Neural cell (in vitro differentiated cells): ENCODE measurements at regions not wholly inside any gene's neighbourhood (a gene's known extent, or its start where the extent isn't known, plus 50 kb on each side); places are given as distances from the start of the nearest gene placed in this dataset.

Experiments
- H2AFZ ChIP-seq: fragments of 200-600, 300-800 bp; sonication (generic), shearing (Covaris generic); 2 replicates; pipeline ENCODE4 v1.6.0; 2014; ENCODE audit warnings: low read depth, mild to moderate bottlenecking, antibody characterized with exemption, low read length, moderate library complexity
- H3F3A ChIP-seq: fragments of 200-600 bp; shearing (Covaris generic); 2 replicates; pipeline ENCODE4 v1.6.1; 2016; ENCODE audit warnings: mild to moderate bottlenecking, moderate library complexity, mixed read lengths, antibody characterized with exemption, low read length; ENCODE audit not compliant: insufficient read depth, poor library complexity, severe bottlenecking
- H3K27ac ChIP-seq: fragments of 200-600, 300-800 bp; sonication (generic), shearing (Covaris generic); 2 replicates; pipeline ENCODE4 v1.5.1; 2014; ENCODE audit warnings: mild to moderate bottlenecking, low read length, moderate library complexity
- H3K27me3 ChIP-seq: fragments of 300-800, 200-600 bp; sonication (generic), shearing (Covaris generic); 2 replicates; pipeline ENCODE4 v1.6.0; 2014; ENCODE audit warnings: mild to moderate bottlenecking, low read depth, low read length, moderate library complexity; ENCODE audit not compliant: insufficient read depth
- H3K36me3 ChIP-seq: fragments of 300-800, 200-600 bp; sonication (generic), shearing (Covaris generic); 2 replicates; pipeline ENCODE4 v1.5.1; 2014; ENCODE audit warnings: mild to moderate bottlenecking, antibody characterized with exemption, low read length, moderate library complexity; ENCODE audit not compliant: insufficient read depth
- H3K4me2 ChIP-seq: fragments of 300-800, 200-600 bp; sonication (generic), shearing (Covaris generic); 2 replicates; pipeline ENCODE4 v1.6.0; 2014; ENCODE audit warnings: mild to moderate bottlenecking, low read length
- H3K4me3 ChIP-seq: fragments of 300-800, 200-600 bp; sonication (generic), shearing (Covaris generic); 2 replicates; pipeline ENCODE4 v1.5.1; 2014; ENCODE audit warnings: mild to moderate bottlenecking, low read length, moderate library complexity
- H3K79me2 ChIP-seq: fragments of 200-600 bp; shearing (Covaris generic); replicated peaks from 2 replicates; pipeline ENCODE4 v1.6.0; 2014; ENCODE audit warnings: mild to moderate bottlenecking, low read length, moderate library complexity; ENCODE audit not compliant: insufficient read depth
- H3K9ac ChIP-seq: fragments of 300-800, 200-600 bp; sonication (generic), shearing (Covaris generic); 2 replicates; pipeline ENCODE4 v1.6.1; 2016; ENCODE audit warnings: mild to moderate bottlenecking, low read length, mixed read lengths
- H3K9me2 ChIP-seq: fragments of 200-600 bp; shearing (Covaris generic); 2 replicates; pipeline ENCODE4 v1.6.1; 2016; ENCODE audit warnings: mild to moderate bottlenecking, low read length, mixed read lengths; ENCODE audit not compliant: insufficient read depth
- H3K9me3 ChIP-seq: fragments of 200-600, 300-800 bp; sonication (generic), shearing (Covaris generic); 2 replicates; pipeline ENCODE4 v1.6.1; 2016; ENCODE audit warnings: mild to moderate bottlenecking, mixed run types, low read length, moderate library complexity, mixed read lengths
- H4K20me1 ChIP-seq: fragments of 200-600 bp; shearing (Covaris generic); 2 replicates; pipeline ENCODE4 v1.6.1; 2016; ENCODE audit warnings: mild to moderate bottlenecking, mixed run types; ENCODE audit not compliant: insufficient read depth
- EP300 ChIP-seq: fragments of 450-650 bp; conservative IDR thresholded peaks from 2 replicates; pipeline ENCODE4 v1.6.1; 2014; ENCODE audit warnings: antibody characterized with exemption, mild to moderate bottlenecking, moderate library complexity; ENCODE audit not compliant: poor library complexity, severe bottlenecking
- EZH2 ChIP-seq: fragments of 200-600, 300-800 bp; shearing (Covaris generic), sonication (generic); IDR thresholded peaks from 2 replicates; pipeline ENCODE4 v1.6.1; 2014; ENCODE audit warnings: antibody characterized with exemption, low read length, borderline replicate concordance, mild to moderate bottlenecking; ENCODE audit not compliant: insufficient read depth, poor library complexity, severe bottlenecking
- MXI1 ChIP-seq: fragments of 450-650 bp; conservative IDR thresholded peaks from 2 replicates; pipeline ENCODE4 v1.6.1; 2014; ENCODE audit warnings: antibody characterized with exemption, mild to moderate bottlenecking; ENCODE audit not compliant: poor library complexity, severe bottlenecking
- POLR2AphosphoS5 ChIP-seq: IDR thresholded peaks from 2 replicates; pipeline ENCODE4 v1.6.1; 2012
- RAD21 ChIP-seq: fragments of 450-650 bp; conservative IDR thresholded peaks from 2 replicates; pipeline ENCODE4 v1.6.1; 2014; ENCODE audit warnings: antibody characterized with exemption, mild to moderate bottlenecking, moderate library complexity
- SMC3 ChIP-seq: fragments of 450-650 bp; conservative IDR thresholded peaks from 2 replicates; pipeline ENCODE4 v1.6.1; 2014; ENCODE audit warnings: antibody characterized with exemption, mild to moderate bottlenecking, moderate library complexity; ENCODE audit not compliant: poor library complexity
- TAF1 ChIP-seq: IDR thresholded peaks from 2 replicates; pipeline ENCODE4 v1.6.1; 2012; ENCODE audit warnings: low read depth
- TF ChIP-seq, protein P1 (sequence below): IDR thresholded peaks from 2 replicates; pipeline ENCODE4 v1.6.1; 2012; ENCODE audit warnings: borderline replicate concordance
- TF ChIP-seq, protein P2 (sequence below): fragments of 450-650 bp; IDR thresholded peaks from 2 replicates; pipeline ENCODE4 v1.5.1; 2014; ENCODE audit warnings: antibody characterized with exemption, mild to moderate bottlenecking, moderate library complexity; ENCODE audit not compliant: poor library complexity, severe bottlenecking

DNA sequence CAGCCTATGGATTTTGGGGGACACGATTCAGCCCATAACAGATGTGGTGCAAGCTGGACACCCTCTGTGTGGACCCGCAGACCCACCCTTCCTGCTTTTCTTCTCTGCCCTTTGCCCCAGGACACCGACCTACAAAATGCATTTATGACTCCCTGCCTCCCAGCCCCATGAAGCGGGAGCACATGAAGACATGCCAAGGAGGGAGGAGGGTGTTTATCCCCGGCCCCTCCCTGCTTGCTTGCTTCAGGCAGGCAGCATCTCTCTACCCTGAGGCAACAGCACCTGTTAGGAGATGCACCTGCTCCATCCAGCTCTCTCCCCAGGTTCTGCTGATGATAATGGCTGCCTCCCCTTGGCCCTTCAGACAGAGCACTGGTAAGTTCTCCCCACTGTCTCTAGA, 187.5 kb downstream of the PSMG1 start:
- Histone ChIP-seq H3K79me2 (no peaks in the 10 kb centered on the region), H3F3A (no peaks in the 10 kb centered on the region)
- TF ChIP-seq EP300 (no peak), POLR2AphosphoS5 (no peak), EZH2 (no peak), TAF1 (no peak), RAD21 (no peak), SMC3 (no peak), MXI1 (no peak)
- TF ChIP-seq, protein P1, sequence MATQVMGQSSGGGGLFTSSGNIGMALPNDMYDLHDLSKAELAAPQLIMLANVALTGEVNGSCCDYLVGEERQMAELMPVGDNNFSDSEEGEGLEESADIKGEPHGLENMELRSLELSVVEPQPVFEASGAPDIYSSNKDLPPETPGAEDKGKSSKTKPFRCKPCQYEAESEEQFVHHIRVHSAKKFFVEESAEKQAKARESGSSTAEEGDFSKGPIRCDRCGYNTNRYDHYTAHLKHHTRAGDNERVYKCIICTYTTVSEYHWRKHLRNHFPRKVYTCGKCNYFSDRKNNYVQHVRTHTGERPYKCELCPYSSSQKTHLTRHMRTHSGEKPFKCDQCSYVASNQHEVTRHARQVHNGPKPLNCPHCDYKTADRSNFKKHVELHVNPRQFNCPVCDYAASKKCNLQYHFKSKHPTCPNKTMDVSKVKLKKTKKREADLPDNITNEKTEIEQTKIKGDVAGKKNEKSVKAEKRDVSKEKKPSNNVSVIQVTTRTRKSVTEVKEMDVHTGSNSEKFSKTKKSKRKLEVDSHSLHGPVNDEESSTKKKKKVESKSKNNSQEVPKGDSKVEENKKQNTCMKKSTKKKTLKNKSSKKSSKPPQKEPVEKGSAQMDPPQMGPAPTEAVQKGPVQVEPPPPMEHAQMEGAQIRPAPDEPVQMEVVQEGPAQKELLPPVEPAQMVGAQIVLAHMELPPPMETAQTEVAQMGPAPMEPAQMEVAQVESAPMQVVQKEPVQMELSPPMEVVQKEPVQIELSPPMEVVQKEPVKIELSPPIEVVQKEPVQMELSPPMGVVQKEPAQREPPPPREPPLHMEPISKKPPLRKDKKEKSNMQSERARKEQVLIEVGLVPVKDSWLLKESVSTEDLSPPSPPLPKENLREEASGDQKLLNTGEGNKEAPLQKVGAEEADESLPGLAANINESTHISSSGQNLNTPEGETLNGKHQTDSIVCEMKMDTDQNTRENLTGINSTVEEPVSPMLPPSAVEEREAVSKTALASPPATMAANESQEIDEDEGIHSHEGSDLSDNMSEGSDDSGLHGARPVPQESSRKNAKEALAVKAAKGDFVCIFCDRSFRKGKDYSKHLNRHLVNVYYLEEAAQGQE: no peak
- TF ChIP-seq, protein P2, sequence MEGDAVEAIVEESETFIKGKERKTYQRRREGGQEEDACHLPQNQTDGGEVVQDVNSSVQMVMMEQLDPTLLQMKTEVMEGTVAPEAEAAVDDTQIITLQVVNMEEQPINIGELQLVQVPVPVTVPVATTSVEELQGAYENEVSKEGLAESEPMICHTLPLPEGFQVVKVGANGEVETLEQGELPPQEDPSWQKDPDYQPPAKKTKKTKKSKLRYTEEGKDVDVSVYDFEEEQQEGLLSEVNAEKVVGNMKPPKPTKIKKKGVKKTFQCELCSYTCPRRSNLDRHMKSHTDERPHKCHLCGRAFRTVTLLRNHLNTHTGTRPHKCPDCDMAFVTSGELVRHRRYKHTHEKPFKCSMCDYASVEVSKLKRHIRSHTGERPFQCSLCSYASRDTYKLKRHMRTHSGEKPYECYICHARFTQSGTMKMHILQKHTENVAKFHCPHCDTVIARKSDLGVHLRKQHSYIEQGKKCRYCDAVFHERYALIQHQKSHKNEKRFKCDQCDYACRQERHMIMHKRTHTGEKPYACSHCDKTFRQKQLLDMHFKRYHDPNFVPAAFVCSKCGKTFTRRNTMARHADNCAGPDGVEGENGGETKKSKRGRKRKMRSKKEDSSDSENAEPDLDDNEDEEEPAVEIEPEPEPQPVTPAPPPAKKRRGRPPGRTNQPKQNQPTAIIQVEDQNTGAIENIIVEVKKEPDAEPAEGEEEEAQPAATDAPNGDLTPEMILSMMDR: no peak

DNA sequence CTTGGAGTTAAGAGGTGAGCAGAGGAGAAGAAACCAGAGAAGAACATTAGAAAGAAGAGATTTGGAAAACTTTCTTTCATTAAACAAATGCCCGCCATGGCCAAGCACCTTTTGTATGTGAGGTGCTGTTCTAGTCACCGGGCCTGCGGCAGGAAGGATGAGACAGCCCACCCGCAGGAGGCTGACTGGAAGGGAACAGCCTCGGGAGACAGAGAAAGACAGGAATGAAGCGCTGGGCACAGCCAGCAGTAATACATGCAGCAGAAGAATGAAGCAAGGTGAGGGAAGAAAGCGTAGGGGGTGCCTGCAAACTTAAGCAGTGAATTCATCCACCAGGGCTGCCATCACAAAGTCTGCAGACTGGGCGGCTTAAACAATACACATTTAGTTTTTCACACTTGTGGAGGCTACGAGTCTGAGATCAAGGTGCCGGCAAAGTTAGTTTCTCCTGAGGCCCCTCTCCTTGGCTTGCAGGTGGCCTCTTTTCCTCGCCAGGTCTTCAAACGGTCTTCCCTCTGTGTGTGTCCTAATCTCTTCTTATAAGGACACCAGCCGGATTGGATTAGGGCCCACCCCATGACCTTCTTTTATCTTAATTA, 188.1 kb downstream of the PSMG1 start:
- no peaks in the 10 kb centered on the region for H3K27me3 ChIP-seq
- H3K4me2 ChIP-seq: no peak overlapping the region
- no peaks in the 10 kb centered on the region for H3K9me2 ChIP-seq
- no peaks in the 10 kb centered on the region for H3F3A ChIP-seq
- no peaks in the 10 kb centered on the region for H3K79me2 ChIP-seq
- no peaks in the 10 kb centered on the region for H3K36me3 ChIP-seq
- H2AFZ ChIP-seq: no peak overlapping the region
- no peak overlapping the region for H3K27ac ChIP-seq
- no peak overlapping the region for H3K9ac ChIP-seq
- H3K9me3 ChIP-seq: no peaks in the 10 kb centered on the region
- no peak for TF ChIP-seq SMC3
- TF ChIP-seq RAD21: no peak
- no peak for TF ChIP-seq POLR2AphosphoS5
- TF ChIP-seq EP300: no peak
- no peak for TF ChIP-seq MXI1
- no peak for TF ChIP-seq EZH2
- TF ChIP-seq, protein P1: no peak
- TF ChIP-seq, protein P2: no peak
- TF ChIP-seq TAF1: no peak
- H4K20me1 ChIP-seq: no peaks in the 10 kb centered on the region
- H3K4me3 ChIP-seq: no peak overlapping the region

More for the DNA sequence above, 187.5 kb downstream of the PSMG1 start:
- Histone ChIP-seq H3K36me3 (no peaks in the 10 kb centered on the region), H3K9me3 (no peaks in the 10 kb centered on the region), H2AFZ (no peak overlapping the region), H3K4me3 (no peak overlapping the region), H3K9me2 (no peaks in the 10 kb centered on the region), H4K20me1 (no peaks in the 10 kb centered on the region), H3K27ac (no peak overlapping the region), H3K27me3 (no peaks in the 10 kb centered on the region), H3K9ac (no peak overlapping the region), H3K4me2 (no peak overlapping the region)
